HG03060 (cell line): ENCODE measurements at regions not wholly inside any gene's neighbourhood (a gene's known extent, or its start where the extent isn't known, plus 50 kb on each side); places are given as distances from the start of the nearest gene placed in this dataset.
"Not testable (repeated sequence)": the region's sequence is repeated elsewhere in the genome, so short reads cannot be mapped to it uniquely, and the experiment has no call there.

ENCODE experiments used
- ATAC-seq: cut with Tn5 transposase; IDR thresholded peaks from one replicate; pipeline ENCODE4 v1.9.1; 2021; ENCODE audit warnings: low read depth, moderate number of reproducible peaks; ENCODE audit not compliant: unreplicated experiment

DNA sequence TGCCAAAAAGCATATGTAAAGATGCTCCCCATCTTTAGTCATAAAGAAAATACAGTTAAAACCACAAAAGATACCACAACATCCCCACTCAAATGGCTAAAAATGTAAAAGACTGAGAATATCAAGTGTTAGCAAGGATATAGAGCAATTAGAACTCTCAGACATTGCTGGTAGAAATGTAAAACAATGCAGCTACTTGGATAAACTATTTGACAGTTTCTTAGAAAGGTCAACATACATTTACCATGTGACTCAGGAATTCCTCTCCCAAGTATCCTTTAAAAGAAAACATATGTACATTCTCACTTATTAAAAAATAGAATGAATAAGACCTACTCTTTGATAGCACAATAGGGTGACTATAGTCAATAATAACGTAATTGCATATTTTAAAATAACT, 173.7 kb downstream of the HNRNPD start:
- no peak for ATAC-seq

DNA sequence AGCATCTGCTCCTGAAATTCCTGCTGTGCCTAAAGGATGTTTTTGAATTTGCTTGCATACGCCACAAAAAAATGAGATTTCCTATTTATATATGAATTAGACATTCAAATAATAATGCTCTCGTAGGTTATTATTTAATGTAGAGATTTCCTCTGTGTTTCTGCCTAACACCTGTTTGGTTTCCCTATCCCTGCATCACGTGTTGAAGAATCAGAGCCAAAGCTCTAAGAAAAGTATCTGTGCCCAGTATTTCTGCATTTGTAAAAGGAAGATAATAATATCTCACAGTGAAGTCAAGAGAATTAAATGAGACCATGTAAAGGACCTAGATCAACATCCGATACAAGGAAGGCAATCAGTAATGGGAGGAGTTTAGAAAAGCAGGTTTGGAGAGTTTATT, 179.5 kb downstream of the HNRNPD start:
- no peak for ATAC-seq

DNA sequence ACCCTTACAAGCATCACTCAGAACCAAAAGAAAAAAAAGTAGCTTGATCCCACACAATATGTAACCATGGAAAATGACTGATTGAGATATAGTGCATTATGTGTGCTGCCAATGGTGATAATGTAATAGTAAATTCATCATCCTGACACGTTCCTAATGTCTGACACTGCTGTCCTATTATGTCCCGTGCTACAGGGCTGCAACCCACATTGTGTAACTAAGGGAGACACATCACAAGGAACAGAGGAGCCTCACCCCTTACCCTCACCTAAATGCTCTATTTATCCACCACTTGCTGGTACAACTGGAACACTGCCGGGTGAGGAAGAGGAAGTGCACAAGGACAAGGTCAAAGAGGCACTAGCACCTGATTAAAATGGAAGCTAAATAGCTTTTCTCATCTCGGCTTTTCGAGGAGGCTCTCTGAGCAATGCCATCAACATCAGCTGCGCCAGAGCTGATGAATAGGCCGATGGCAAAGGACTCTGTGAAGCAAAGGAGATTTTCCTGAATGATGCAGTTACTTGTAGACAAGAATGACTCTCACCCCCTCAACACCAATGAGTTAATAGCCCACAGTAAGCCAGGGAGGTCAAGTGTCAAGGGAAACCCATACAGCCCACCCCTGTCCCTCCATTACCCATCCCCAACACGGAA, 181.6 kb downstream of the HNRNPD start:
- ATAC-seq = no peak

DNA sequence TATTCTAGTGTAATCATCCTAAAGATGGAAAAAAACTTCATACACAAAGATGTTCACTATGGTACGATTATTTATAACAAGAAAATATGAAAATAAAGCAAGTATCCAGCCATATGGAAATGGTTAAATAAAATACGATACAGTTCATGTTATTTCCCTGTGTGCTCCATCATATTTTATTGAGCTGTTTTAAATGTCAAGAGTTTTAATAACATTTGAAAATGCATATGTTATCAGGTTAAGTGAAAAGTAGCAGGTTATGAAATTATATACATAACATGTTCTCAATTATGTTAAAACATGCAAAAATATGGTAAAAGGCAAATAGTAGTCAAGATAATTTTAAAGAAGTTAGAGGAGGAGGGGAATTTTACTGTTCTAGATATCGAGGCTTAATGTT, 192.0 kb downstream of the HNRNPD start:
- no peak for ATAC-seq

DNA sequence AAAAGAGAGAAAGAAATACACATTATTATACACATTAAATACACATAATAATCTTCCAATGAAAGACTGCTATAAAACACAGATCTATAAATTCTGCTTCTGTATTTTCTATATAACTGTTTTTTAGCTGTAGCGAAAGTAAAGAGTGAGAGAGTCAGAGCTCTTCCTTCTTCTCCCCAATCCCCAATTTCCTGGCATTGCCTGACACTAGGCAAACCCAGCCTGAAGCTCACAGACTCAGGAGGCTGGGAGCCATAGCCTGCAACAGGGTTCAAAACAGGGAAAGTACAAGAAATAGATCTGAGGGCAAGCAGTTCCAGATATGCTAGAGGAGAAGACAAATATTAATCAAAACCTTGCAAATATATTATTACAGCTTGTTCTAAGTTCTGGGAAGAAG, 201.6 kb downstream of the HNRNPD start:
- ATAC-seq = no peak

DNA sequence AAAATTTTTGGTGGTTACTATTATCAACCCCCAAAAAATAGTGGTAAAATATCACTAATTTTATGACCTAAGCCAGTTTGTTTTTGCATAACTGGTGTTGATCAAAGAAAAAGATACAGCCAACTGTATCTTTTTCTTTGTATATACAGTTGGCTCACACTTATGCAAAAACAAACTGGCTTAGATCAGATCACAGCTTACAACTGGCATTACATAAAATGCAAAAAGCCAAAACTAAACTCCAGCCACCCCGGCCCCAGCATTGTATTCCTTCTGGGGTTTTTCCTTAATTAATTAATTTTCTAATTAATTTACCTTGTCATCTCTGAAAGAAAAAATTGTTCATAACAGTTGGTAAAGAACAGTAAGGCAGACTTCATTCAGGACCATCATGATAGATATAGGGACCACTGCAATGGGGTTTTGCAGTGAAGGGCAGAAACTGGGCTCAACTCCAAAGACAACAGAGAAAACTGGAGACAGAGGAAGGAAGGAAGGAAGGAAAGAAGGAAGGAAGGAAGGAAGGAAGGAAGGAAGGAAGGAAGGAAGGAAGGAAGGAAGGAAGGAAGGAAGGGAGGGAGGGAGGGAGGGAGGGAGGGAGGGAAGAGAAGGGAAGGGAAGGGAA, 202.1 kb downstream of the HNRNPD start:
- no peak for ATAC-seq

DNA sequence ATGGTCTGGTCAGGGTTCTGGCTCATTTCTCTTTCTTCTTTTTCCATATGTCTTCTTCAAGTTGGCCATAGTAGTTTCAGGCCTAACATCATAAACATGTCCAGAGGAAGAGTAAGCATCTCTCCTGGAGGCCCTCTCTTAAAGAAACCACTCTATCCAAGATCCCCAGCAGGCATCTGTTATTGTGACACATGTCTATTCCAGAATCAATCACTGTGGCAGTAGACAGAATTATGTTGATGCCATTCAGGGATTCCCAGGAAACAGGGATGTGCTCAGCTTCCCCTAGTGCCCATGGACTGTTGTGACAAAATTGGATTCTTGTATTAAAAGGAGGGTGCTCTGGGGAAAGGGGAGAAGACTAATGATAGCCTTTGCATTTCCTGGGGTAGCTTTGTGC, 224.0 kb downstream of the HNRNPD start:
- ATAC-seq = no peak

GRCh38 chr4:82145850-82146249, 227.9 kb downstream of the HNRNPD start:
- ATAC-seq = no peak

DNA sequence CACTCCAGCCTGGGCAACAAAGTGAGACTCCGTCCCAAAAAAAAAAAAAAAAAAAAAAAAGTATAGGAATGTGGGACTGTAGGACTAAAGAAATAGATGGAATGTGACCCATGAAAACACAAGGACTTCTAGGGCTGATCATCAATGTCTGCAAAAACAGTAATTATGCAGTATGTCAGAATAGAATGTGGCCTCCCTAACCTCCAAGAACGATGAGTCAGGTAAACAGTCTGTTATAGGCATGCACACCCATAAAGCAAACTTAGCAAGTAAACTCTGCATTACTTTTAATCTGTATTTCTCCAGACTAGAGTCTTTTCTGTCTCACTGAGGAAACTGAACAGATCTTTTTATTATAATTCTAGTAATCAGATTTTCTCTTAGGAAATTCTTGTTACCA, 233.4 kb downstream of the HNRNPD start:
- no peak for ATAC-seq

- ATAC-seq = no peak
These were observed 234.5 kb downstream of the HNRNPD start for GRCh38 chr4:82139287-82139686.

GRCh38 chr4:82138374-82138773, 235.4 kb downstream of the HNRNPD start:
- ATAC-seq = no peak

GRCh38 chr4:82136161-82136801, 237.5 kb downstream of the HNRNPD start:
- no peak for ATAC-seq

GRCh38 chr4:82128355-82128754, 245.4 kb downstream of the HNRNPD start:
- ATAC-seq = no peak

DNA sequence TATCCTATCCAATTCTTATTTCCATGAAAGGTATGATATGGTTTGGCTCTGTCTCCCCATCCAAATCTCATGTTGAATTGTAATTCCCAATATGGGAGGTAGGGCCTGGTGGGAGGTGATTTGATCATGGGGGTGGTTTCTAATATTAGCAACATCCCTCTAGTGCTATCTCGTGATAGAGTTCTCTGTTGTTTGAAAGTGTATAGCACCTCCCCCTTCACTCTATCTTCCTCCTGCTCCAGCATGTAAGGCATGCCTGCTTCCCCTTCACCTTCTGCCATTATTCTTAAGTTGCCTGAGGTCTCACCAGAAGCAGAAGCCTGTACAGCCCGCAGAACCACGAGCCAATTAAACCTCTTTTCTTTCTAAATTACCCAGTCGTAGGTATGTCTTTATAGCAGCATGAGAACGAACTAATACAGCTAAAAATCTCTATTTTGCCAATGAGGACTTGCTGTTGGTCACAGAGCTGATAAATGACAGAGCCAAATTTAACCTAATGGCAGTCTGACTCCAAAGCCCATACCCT, 247.2 kb downstream of the HNRNPD start:
- no peak for ATAC-seq

DNA sequence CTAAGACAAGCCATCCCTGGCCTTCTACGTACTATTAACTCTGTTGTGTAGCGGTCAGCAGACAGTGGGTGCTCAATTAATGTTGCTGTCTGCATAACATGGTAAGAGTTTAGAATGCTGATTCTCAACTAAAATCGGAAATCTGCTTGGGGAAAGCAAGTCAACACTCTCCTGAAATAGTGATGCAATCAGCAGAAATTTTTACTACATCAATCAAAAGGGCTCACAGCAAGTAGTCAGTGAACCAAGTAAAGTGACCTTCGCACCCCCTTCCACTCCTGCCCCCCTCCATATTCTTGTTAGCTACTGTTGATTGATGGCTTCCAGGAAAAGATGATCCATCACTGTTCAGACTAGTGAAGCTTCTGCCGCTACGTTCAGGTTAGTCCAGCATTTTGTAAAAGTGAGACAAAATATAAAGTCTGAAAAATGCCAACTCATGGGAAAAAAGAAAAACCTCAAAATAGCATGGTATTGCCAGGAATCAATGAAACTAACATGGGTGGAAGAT, 247.9 kb downstream of the HNRNPD start:
- no peak for ATAC-seq

GRCh38 chr4:82124932-82125786, 248.6 kb downstream of the HNRNPD start:
- no peak for ATAC-seq

- ATAC-seq = no peak
These were observed 249.4 kb downstream of the HNRNPD start for GRCh38 chr4:82124365-82124764.

DNA sequence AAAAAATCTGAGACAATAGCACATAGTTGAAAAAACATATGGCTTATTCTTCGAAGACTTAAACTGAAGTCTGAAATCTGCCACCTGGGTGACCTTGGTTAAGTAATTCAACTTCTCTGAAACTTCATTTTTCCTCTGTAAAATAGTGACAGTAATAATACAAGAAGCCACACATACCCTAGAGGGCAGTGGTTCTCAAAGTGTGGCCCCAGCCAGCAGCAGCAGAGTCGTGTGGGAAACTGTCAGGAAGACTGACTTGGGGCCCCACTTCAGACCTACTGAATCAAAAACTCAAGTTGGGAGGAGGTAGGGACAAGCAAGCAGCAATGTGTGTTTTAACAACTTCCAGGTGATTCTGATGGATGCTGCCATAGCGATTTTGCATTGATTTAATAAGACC, 249.9 kb downstream of the HNRNPD start:
- no peak for ATAC-seq

- not testable (repeated sequence) for ATAC-seq
These were observed 258.6 kb downstream of the HNRNPD start for GRCh38 chr4:82115183-82115582.

DNA sequence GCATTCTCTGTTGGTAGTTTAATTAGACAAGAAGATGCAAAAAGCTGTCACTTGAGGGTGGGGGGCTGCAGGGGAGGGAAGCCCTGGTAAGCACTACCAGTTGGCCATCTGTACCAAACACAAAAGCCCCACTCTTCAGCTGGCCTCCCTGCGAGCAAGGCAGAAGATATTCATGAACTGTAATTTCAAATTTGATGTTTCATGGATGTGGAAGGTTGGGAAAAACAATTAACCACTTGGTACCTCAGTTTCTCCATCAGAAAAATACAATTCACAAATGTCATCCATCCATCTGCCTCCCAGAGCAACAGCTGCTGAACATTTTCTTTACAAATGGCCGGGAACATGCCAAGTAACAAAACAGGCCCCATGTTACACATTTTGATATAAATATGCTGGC, 265.3 kb downstream of the HNRNPD start:
- no peak for ATAC-seq

- ATAC-seq = no peak
These were observed 269.2 kb downstream of the HNRNPD start for GRCh38 chr4:82104578-82104977.
